Skin of body (tissue), 1 donor: ENCODE measurements at regions not wholly inside any gene's neighbourhood (a gene's known extent, or its start where the extent isn't known, plus 50 kb on each side); places are given as distances from the start of the nearest gene placed in this dataset.

Source experiments
- DNase-seq: peaks from one replicate; lab custom pipeline; 2025; lab: John Stamatoyannopoulos, UW

GRCh38 chr4:20395160-20395773 is 143.6 kb downstream of the SLIT2 start:
- DNase-seq = no peak

- DNase-seq = no peak
Observed at GRCh38 chr4:20403290-20403689, 151.6 kb downstream of the SLIT2 start.

GRCh38 chr4:20403846-20404245 is 152.1 kb downstream of the SLIT2 start:
- no peak for DNase-seq

GRCh38 chr4:20408611-20409010 is 156.9 kb downstream of the SLIT2 start:
- DNase-seq = no peak

GRCh38 chr4:20412072-20412471 is 160.4 kb downstream of the SLIT2 start:
- no peak for DNase-seq

GRCh38 chr4:20416800-20417199 is 165.1 kb downstream of the SLIT2 start:
- no peak for DNase-seq

GRCh38 chr4:20418861-20419451 is 167.3 kb downstream of the SLIT2 start:
- DNase-seq = peak; percentile 20

GRCh38 chr4:20420916-20421602 is 169.4 kb downstream of the SLIT2 start:
- peak; percentile 11 for DNase-seq

- DNase-seq = no peak
Observed at GRCh38 chr4:20421603-20421985, 169.9 kb downstream of the SLIT2 start.

- no peak for DNase-seq
Observed at GRCh38 chr4:20422398-20422797, 170.7 kb downstream of the SLIT2 start.

- no peak for DNase-seq
Observed at GRCh38 chr4:20423420-20423819, 171.7 kb downstream of the SLIT2 start.

- DNase-seq = no peak
Observed at GRCh38 chr4:20426028-20426427, 174.3 kb downstream of the SLIT2 start.

GRCh38 chr4:20428436-20429160 is 176.9 kb downstream of the SLIT2 start:
- no peak for DNase-seq

- DNase-seq = peak; percentile 39
Observed at GRCh38 chr4:20430259-20430941, 178.7 kb downstream of the SLIT2 start.

- DNase-seq = no peak
Observed at GRCh38 chr4:20431543-20431951, 179.8 kb downstream of the SLIT2 start.

GRCh38 chr4:20432088-20432487 is 180.4 kb downstream of the SLIT2 start:
- DNase-seq = no peak

GRCh38 chr4:20433097-20433705 is 181.5 kb downstream of the SLIT2 start:
- no peak for DNase-seq

- no peak for DNase-seq
Observed at GRCh38 chr4:20440170-20440569, 188.5 kb downstream of the SLIT2 start.

GRCh38 chr4:20443015-20443805 is 191.5 kb downstream of the SLIT2 start:
- no peak for DNase-seq

GRCh38 chr4:20444599-20445337 is 193.1 kb downstream of the SLIT2 start:
- DNase-seq = no peak
